DOHH2 (cell line): ENCODE measurements at regions not wholly inside any gene's neighbourhood (a gene's known extent, or its start where the extent isn't known, plus 50 kb on each side); places are given as distances from the start of the nearest gene placed in this dataset.

ENCODE experiments used
- H3F3A ChIP-seq: fragments of 200-600 bp; sonication (generic), shearing (Covaris generic); 2 replicates; pipeline ENCODE4 v1.6.0; 2016; ENCODE audit warnings: antibody characterized with exemption, mild to moderate bottlenecking; ENCODE audit not compliant: control insufficient read depth, insufficient read depth
- H3K27ac ChIP-seq: fragments of 200-600 bp; sonication (generic); 2 replicates; pipeline ENCODE4 v1.5.1; 2014; ENCODE audit warnings: low read depth, mild to moderate bottlenecking, low read length, moderate library complexity
- H3K27me3 ChIP-seq: fragments of 200-600 bp; sonication (generic); 2 replicates; pipeline ENCODE4 v1.6.1; 2014; ENCODE audit warnings: mild to moderate bottlenecking, low read length, mixed read lengths; ENCODE audit not compliant: control insufficient read depth
- H3K36me3 ChIP-seq: fragments of 200-600 bp; sonication (generic); 2 replicates; pipeline ENCODE4 v1.6.1; 2014; ENCODE audit warnings: mild to moderate bottlenecking, low read length, moderate library complexity, mixed read lengths; ENCODE audit not compliant: control insufficient read depth
- H3K4me1 ChIP-seq: fragments of 200-600 bp; sonication (generic); 2 replicates; pipeline ENCODE4 v1.6.1; 2014; ENCODE audit warnings: mild to moderate bottlenecking, low read length, mixed read lengths; ENCODE audit not compliant: control insufficient read depth
- H3K4me2 ChIP-seq: fragments of 200-600 bp; sonication (generic); 2 replicates; pipeline ENCODE4 v1.6.0; 2014; ENCODE audit warnings: mild to moderate bottlenecking, low read length, moderate library complexity
- H3K4me3 ChIP-seq: fragments of 200-600 bp; sonication (generic); 2 replicates; pipeline ENCODE4 v1.5.1; 2014; ENCODE audit warnings: mild to moderate bottlenecking, low read length, mixed read lengths
- H3K79me2 ChIP-seq: fragments of 200-600 bp; sonication (generic); 2 replicates; pipeline ENCODE4 v1.6.1; 2014; ENCODE audit warnings: mild to moderate bottlenecking, low read length, mixed read lengths; ENCODE audit not compliant: control insufficient read depth
- H3K9me2 ChIP-seq: fragments of 200-600 bp; sonication (generic); replicated peaks from 2 replicates; pipeline ENCODE4 v1.6.1; 2014; ENCODE audit warnings: mild to moderate bottlenecking, low read length, mixed read lengths; ENCODE audit not compliant: control insufficient read depth
- H3K9me3 ChIP-seq: fragments of 200-600 bp; sonication (generic); 2 replicates; pipeline ENCODE4 v1.6.1; 2014; ENCODE audit warnings: antibody characterized with exemption, low read length, mixed read lengths; ENCODE audit not compliant: control insufficient read depth, insufficient read depth
- H4K20me1 ChIP-seq: fragments of 200-600 bp; sonication (generic); 2 replicates; pipeline ENCODE4 v1.6.0; 2014; ENCODE audit warnings: low read depth, mild to moderate bottlenecking, antibody characterized with exemption, low read length, moderate library complexity; ENCODE audit not compliant: control insufficient read depth, insufficient read depth
- EZH2phosphoT487 ChIP-seq: fragments of 200-600 bp; sonication (generic); IDR thresholded peaks from 2 replicates; pipeline ENCODE4 v1.6.1; 2017; ENCODE audit warnings: borderline replicate concordance, mild to moderate bottlenecking, antibody characterized with exemption, low read length, moderate library complexity, mixed read lengths
- TF ChIP-seq, protein P1 (sequence below): fragments of 200-600 bp; sonication (generic); IDR thresholded peaks from one replicate; pipeline ENCODE4 v1.5.1; 2014; ENCODE audit warnings: antibody characterized with exemption, mild to moderate bottlenecking, low read depth, low read length; ENCODE audit not compliant: poor library complexity, severe bottlenecking

DNA sequence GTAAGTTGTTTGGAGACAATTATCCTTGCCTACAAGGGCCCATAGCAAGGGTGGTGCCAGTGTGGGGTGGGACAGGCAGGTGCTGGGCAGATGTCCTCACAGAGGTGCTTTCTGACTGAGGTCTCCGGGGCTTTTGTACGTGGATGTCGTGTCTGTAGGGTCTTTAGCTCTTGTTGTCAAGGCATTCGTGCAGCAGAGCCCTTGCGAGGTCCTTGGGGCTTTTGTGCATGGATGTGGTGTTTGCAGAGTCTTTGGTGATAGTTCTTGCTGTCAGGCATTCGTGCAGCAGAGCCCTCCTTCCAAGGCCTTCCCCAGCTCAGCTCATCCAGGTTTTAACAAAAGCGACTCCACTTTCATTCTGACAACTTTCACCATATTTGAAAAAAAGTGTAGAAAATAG is 116.0 kb upstream of the TMEM18 start:
- TF ChIP-seq EZH2phosphoT487: no peak
- TF ChIP-seq, protein P1, sequence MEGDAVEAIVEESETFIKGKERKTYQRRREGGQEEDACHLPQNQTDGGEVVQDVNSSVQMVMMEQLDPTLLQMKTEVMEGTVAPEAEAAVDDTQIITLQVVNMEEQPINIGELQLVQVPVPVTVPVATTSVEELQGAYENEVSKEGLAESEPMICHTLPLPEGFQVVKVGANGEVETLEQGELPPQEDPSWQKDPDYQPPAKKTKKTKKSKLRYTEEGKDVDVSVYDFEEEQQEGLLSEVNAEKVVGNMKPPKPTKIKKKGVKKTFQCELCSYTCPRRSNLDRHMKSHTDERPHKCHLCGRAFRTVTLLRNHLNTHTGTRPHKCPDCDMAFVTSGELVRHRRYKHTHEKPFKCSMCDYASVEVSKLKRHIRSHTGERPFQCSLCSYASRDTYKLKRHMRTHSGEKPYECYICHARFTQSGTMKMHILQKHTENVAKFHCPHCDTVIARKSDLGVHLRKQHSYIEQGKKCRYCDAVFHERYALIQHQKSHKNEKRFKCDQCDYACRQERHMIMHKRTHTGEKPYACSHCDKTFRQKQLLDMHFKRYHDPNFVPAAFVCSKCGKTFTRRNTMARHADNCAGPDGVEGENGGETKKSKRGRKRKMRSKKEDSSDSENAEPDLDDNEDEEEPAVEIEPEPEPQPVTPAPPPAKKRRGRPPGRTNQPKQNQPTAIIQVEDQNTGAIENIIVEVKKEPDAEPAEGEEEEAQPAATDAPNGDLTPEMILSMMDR: no peak
- Histone ChIP-seq H3K9me3 (peaks cover 6% of the 10 kb centered on the region; the same call in 1 of the 2 replicates), H3K27ac (no peak overlapping the region)

DNA sequence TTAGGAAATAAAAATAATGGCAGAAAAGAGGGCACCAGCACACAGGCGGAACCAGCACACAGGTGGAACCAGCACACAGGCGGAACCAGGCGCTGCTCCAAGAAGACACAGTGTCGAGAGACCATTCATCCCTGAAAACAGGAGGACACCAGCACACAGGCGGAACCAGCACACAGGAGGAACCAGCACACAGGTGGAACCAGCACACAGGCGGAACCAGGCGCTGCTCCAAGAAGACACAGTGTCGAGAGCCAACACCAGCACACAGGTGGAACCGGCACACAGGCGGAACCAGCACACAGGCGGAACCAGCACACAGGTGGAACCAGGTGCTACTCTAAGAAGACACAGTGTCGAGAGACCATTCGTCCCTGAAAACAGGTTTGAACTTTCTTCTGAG is 115.5 kb upstream of the TMEM18 start:
- H3K27me3 ChIP-seq: no peaks in the 10 kb centered on the region
- no peak overlapping the region for H3K27ac ChIP-seq
- H3K36me3 ChIP-seq: no peaks in the 10 kb centered on the region
- H3K4me1 ChIP-seq: no peaks in the 10 kb centered on the region
- H3F3A ChIP-seq: no peaks in the 10 kb centered on the region
- TF ChIP-seq, protein P1: no peak
- TF ChIP-seq EZH2phosphoT487: no peak
- peaks cover 6% of the 10 kb centered on the region; the same call in 1 of the 2 replicates for H3K9me3 ChIP-seq
- no peak overlapping the region for H3K4me3 ChIP-seq
- H3K79me2 ChIP-seq: no peaks in the 10 kb centered on the region
- H3K4me2 ChIP-seq: no peak overlapping the region
- H4K20me1 ChIP-seq: no peaks in the 10 kb centered on the region
- H3K9me2 ChIP-seq: no peaks in the 10 kb centered on the region

More for the DNA sequence above, 116.0 kb upstream of the TMEM18 start:
- no peaks in the 10 kb centered on the region for H3K27me3 ChIP-seq
- no peaks in the 10 kb centered on the region for H3K4me1 ChIP-seq
- no peaks in the 10 kb centered on the region for H3K36me3 ChIP-seq
- H3K9me2 ChIP-seq: no peaks in the 10 kb centered on the region
- no peaks in the 10 kb centered on the region for H4K20me1 ChIP-seq
- H3K4me3 ChIP-seq: no peak overlapping the region
- H3K4me2 ChIP-seq: no peak overlapping the region
- H3F3A ChIP-seq: no peaks in the 10 kb centered on the region
- H3K79me2 ChIP-seq: no peaks in the 10 kb centered on the region

DNA sequence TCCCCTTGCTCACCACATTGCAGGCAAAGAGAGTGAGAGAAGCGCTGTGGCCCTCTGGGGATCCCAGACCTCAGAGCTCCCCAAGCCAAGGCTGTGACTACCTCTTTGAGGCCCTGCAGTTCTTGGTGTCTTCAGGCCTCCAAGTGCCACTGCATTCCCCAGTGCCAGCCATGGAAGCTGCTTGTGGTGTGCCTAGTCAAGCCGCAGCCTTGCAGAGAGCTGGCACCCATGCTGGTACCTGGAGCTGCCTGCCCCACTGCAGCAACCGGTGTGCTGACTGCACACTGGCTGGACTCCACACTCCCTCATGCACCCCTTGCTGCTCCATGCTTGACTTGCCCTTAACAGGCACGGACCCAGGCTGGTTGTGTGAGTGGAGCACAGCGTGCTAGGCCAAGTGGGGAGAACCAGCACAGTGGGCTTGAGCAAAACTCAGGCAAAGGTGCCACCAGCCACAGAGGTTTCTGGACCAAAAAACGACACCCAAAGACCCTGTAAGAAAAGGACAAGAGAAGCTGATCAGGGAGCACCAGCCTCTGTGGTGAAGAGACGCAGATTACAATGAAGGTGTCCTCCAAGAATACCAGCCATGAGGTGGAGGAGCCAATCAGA is 113.5 kb upstream of the TMEM18 start:
- Histone ChIP-seq H3K36me3 (no peaks in the 10 kb centered on the region), H3K9me3 (peaks cover 6% of the 10 kb centered on the region; the same call in 1 of the 2 replicates), H3K4me1 (no peaks in the 10 kb centered on the region), H3K9me2 (no peaks in the 10 kb centered on the region), H3K79me2 (no peaks in the 10 kb centered on the region), H3K4me2 (no peak overlapping the region), H4K20me1 (no peaks in the 10 kb centered on the region), H3K27ac (no peak overlapping the region), H3K27me3 (no peaks in the 10 kb centered on the region), H3F3A (no peaks in the 10 kb centered on the region), H3K4me3 (no peak overlapping the region)
- no peak for TF ChIP-seq EZH2phosphoT487
- TF ChIP-seq, protein P1: no peak
